IPS-NIHi11 (cell line): ENCODE measurements at regions not wholly inside any gene's neighbourhood (a gene's known extent, or its start where the extent isn't known, plus 50 kb on each side); places are given as distances from the start of the nearest gene placed in this dataset.
A peak's percentile ranks its signal among the peaks of the same experiment; 100 is the strongest.

Experiments used
- DNase-seq: peaks from one replicate; pipeline ENCODE4 v3.0.0; 2012; ENCODE audit warnings: mixed read lengths, low spot score

DNA sequence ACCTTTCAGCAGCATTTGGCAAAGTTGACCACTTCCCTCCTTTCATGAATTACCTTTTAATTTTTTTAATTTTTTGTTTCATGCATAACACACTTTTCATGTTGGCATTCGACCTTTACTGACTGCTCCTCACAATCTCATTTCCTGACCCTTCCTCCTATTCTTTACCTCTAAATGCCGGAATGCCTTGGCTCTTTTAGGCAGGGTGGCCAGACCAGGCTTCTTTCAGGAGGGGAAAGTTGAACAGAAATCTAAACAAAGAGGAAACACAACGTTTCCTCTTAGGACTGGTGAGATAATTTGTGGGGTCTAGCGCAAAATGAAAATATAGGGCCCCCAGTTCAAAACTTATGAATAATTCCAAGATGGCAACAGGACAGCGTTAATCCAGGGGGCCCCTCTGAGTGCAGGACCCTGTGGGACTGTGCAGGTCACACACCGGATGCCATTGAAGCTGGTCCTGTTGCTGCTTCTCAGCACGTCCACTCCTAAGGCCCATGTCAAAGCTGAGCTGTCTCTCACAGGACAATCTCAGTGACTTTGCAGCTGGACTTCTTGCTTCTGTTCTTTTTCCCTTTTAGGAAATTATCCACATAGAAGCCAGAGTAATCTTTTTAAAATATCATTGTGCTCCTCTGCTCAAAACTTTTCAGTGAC is 313.8 kb downstream of the HDGFL1 start:
- no peak for DNase-seq

DNA sequence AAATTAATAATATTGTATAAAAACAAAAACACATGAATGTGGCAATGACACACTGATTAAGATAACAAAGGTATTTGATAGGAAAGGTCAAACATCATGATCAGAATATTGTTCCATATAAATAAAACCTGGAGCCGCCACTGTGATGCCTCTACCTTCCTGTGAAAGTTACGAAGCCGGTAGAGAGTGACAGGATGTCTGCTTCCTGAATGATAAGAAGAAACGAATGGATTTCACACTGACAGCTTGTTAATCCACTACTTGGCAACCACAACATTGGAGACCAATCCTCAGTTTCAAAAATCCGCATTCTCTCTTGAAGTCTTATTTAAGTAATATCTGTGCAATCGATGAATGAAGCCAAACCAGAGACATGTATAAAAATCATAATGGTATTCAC is 315.1 kb downstream of the HDGFL1 start:
- no peak for DNase-seq

DNA sequence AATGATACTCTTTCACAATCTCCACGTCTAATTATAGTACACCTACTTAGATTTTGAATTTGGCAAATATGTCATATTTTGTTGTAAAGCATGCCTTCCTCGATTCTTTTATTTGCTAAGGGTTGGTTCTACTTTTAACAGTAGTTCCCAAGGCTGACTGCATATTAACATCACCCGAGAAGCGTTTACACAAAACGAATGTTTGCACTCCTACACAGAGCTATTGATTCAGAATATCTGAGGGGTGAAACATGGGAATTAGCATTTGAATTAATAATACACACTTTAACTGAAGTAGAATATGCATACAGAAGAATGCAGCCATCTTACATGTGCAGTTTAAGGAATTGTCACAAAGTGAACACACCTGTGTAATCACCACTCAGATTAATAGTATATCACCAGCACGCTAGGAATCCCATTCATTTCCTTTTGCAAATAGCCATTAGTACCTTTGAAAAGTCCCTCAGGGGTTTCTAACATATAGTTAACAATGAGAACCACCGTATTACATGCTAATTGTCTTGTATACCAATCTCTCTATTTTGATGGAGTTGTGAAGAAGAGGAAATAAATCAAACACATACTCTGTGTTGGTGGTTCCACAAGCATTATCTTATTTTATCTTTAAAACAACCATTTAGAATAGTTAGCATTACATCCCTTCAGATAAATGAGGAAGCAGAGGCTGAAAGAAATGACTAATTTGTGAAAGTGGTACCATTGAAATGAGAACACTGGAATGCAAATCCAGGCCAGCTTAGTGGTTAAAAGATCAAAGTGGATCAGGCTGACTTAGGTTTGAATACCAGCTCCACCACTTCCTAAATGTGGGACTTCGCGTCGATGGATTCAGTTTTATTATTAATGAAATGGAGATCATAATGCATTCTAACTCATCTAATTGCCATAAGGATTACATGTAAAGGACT is 317.6 kb downstream of the HDGFL1 start:
- DNase-seq, result no peak

DNA sequence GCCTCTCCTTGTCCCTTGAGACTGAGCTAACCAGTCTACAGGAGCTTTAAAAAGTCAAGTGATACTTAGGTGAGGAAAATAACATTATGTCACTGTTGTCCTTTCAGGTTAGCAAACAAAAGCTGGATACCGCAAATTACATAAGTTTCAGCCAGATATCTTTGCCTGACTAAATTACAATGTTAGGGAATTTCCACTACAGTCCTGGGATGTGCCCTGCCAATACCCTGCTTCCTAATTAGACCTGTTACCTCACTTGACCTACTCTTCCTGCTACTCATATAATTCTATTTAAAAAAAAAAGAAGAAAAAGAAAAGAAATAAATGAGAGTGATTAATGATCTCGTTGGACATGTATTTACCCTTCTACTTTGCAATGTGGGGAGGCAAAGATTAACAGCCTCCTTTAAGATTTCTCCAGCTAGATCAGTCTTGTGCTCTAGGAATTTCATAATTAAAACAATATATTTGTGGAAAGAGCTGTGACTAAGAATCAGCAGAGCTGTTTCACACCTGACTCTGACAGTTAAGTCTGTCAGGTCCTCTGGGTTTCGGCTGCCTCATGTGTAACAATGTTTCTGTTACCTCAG is 318.9 kb downstream of the HDGFL1 start:
- DNase-seq, result no peak

DNA sequence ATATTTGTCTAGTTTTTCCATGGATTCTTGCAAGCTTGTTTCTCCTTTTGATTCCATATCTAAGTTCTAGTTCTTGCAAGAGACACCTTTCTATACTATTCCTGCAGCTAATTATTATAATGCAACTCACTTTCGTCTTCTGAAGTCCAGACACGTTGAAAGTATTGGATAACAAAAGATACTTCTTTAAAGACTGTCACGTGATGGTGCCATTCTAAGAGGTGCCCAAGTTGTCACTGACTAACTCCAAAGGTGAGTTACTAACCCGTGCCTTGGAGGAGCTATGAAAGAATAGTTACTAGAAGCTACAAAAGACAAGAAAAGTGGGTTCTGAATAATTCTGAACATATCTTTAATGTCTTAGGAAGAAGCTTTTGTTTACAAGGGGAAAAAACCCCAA is 322.6 kb downstream of the HDGFL1 start:
- DNase-seq, result no peak

DNA sequence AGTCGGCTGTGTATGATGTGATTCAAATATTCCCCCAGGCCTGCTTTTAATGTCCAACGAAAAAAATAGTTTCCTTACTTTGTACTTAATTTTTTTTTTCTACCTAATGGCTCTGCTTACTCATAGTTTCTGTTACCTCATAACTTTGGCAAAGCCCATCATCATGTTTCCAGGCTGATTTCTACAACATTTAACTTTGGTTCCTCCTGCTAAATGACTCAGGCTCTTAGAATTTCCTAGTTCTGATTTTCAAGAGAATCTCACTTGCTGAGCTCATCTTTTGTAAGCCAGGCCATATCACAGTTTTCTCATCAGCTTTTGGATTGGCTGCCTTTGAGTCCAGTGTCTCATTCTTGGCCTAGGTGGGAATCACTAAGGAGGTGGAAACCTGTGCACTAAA is 323.1 kb downstream of the HDGFL1 start:
- DNase-seq, result no peak

DNA sequence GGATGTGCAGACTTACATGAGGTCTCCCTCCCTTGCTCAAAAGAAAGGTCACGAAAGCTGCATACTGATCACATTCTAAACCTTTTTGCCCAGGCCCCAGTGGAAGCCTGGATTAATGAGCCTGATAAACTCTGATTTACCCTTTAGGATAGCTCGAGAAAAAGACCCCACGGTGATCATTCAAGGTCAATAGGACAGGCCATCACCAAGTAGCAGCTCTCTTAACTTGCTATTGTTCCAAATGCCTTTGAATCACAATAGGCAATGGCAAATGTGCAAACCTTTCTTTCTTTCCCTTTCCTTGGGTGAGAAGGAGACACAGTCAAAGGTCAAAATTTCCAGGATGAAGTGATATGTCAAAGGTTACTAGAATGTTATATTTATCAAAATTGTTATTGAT is 327.3 kb downstream of the HDGFL1 start:
- peak; percentile 17 for DNase-seq

DNA sequence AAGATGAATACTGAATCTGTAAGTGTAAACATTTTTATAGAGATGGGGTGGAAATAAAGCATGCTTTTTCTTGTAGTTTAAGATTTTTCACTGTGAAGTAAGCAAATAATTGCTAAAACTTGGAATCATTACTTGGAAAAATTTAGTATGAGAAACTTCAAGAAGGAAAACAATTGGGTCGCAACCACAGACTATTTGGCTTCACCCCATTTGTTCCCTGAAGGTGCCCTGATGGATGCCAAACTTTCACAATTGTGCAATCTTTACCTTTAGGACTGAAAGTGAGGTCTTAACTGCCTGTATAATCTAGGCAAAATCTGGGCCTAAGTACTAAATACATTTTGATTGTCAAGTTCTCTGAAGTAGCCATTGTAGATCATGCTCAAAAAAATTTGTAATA is 330.1 kb downstream of the HDGFL1 start:
- no peak for DNase-seq

DNA sequence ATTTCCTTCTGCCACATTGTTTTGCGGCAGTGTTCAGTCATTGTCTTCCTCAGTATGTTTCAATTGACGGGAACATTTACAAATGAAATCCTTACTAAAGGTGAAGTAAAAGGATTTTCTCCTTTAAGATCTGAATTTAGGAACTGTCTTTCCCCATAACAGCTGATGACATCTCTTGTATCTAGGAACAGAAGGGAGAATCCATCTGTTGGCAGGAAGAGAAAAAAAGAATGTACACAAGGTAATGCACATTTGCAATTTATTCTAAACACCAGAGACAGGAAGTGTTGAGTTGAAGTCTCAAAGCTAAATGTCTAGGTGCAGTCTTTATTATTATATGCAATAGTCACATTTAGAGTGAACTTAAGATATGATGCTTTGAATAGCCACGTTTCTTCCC is 334.5 kb downstream of the HDGFL1 start:
- no peak for DNase-seq

DNA sequence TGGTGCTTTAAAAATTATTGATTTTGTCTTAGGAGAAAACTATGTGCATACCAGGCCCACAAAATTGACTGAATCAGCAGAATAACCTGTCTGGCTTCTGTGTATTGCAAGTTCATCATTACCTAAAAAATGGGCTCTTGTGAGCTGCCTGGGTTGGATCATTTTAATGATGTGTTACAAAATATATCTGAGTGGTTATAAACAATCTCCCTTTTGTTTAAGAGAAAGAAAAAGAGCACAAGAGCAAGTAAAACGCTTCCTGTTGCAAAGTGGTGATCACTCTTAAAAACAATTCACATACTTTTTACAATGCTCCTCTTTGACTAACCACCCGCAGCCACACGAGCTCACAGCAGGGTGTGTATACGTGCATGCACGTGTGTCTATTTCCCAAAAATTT is 335.1 kb downstream of the HDGFL1 start:
- DNase-seq, result no peak

DNA sequence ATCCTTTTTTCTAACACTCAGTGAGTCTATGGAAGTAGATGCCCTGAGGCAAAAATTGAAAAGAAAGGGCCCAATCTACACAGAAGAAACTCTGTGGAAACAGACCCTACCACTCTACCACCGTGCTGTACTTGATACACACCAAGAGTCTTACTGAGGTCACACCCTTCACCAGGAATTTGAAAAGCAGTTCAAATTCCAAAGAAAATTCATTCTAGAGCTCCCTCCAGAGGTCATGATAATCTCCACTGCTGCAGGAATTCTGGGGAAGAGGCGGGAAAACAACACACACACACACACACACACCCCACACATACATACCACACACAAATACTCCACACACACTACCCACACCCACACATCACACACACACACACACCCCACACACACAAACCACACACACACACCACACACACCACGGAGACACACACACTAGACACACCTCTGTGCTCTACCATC is 336.8 kb downstream of the HDGFL1 start:
- peak; percentile 69 for DNase-seq

DNA sequence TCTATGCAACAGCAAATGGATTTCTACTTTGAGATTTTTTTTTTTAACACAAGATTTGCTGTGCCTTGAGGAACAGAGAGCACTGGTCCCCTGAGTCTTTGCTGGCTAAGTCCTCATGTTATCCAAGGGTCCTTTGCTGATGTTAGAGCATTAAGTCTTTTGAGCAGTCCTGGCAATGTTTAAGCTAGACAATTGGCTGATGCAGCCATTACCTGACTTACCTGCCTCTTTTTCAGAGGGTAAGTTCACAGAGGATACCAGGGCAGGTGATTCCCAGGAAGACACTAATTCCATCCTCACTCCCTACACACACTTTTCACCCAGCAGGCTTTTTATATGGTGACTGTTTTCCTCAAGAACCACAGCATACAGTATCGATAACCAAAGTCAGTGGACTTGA is 337.7 kb downstream of the HDGFL1 start:
- DNase-seq, result no peak

DNA sequence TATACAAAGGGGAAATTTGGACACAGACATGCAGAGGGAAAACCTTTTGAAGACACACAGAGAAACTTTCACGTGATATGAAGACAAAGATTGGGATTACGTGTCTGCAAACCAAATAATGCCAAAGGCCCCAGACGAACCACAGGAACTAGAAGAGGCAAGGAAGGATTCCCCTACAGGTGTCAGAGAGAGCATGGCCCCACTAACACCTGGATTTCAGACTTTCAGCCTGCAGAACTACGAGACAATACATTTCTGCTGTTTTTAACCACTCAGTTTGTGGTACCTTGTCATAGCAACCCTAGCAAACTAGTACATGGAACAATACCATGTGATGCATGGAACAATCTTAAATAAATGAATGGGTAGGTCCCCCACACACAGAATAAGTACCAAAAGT is 341.0 kb downstream of the HDGFL1 start:
- DNase-seq, result no peak

DNA sequence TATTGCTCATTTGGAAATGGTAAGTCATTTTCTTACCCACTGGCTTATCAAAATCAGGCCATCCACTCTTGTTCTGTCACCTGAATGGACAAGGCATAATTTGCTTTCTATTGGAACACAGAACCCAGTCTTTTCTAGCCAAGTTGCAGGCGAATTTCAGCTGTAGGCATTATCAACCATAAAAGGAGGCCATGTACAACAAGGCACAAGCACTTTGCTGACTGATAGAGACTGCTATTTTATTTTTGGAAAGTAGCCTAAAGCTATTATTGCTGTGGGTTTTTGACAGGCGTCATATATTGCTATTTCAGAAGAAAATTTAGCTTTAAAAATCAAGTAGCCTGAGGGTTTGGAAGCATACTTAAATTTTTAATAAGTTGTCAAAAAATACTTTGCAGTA is 344.2 kb downstream of the HDGFL1 start:
- no peak for DNase-seq

DNA sequence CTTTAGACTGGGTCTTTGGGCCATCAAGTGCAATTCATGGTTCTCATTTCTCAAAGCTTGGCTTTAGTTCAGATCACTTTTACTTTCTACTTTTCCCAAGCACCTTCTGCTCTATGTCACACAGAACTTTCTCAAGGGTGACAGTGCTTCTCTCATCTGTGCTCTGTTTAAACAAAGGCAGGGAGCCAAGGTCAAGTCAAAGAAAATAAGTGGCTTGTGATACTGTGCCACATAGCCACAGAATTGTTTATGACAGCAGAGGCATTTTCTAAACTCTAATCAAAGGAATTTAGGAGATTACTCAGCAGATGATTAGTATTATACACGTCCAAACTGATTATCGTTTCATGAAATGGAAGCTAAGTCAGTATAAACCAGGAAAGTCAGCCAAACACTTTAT is 348.0 kb downstream of the HDGFL1 start:
- DNase-seq, result no peak

DNA sequence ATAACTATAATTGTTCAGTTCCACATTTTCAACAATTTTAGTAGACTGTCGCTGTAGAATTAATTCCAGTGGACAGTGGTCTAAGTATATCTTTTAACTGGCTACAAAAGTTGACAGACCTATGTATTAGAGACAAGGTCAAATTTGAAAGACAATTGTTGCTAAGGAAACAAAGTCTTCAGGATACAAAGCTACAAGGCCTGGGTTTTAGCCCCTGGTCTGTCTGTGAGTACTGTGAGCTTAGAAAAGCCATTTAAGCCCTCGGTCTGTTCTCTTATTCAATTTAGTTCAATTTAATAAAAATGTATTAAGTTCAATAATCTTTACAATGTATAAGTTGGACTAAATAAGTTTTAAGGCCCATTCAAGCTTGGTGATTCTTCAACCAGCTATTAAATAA is 352.5 kb downstream of the HDGFL1 start:
- DNase-seq, result peak; percentile 47

DNA sequence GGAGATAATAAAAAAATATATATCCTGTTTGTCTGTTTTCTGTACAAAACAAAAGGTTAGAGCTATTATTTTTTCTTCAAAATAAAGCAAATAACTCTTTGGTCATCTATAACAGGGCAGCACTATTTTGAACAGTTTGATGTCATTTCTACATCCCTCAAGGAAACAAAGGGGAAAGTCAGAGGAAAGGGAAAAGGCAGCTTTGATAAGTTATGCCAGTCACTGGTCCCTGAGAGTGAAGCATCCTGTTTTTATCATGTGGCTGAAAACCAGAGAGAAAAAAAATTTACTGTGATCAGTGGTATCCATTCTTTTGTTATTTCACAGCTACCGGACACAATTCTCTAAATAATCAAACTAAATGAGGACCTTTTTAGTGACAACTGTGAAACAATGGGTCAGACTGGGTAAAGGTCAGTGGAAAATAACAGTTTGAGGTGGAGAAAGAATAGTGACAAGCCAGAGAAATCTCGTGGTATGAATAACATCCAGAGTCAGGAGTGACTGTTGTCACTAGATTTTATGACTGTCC is 356.0 kb downstream of the HDGFL1 start:
- no peak for DNase-seq

DNA sequence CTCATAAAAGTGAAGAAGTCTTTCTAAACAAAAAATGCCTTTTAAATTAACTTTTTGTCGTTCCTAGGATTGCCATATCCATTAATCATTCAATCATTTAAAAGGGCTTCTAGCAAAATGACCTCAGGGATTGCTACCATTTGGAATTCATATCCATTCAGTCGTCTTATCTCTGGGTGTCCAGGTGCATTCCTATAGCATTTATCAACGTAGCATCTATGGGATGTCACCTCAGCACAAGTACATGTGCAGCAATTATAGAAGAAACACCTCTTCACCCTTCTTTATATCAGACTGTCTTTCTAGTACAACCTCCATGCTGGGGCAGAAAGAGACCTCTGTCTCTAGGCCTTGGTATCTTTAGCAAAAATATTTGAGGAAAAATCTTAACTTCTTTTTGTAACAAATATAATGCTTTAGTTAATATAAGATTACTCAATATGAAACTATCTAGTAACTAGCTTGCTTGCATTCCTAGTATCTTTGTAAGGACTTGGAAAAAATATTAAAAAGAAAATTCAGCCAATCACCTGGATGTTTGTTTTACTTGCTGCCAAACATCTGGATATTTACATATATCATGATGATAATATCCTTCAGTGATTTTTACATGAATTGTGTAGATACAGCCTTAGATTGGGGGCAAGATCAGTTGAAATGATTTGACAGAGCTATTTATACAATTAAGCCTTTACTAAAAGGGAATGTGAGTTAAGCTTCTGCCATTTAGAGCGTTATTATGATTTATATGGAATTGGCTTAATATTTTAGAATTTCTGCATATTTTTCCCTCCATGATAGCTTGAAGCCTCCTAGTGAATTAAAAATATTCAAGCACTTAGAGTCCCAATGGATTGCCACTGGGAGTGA is 356.8 kb downstream of the HDGFL1 start:
- DNase-seq, result no peak

DNA sequence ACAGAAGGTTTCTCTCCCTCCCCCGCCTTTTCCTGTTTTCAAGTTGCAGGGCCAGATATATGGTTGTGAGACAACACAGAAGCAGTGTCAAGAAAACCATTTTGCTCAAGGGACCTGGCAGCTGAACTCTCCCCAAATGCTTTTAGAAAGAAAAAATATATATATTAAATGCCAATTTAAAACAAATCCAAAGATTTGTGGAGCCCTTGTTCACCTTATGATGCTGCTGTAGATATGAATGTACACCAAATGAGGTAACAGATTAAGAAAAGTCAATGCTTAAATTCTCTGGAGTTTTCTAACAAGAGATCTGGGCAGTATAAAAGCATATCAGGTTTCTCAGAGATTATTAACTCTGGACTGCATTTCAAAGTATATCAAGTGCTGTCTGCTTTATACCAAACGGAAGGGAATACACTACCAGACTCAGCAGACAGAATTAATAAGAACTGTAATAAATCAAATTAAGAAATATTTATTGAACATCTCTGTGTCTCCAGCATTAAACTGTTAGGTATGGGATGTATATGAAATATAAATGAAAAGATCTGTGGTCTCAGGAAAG is 357.5 kb downstream of the HDGFL1 start:
- DNase-seq, result no peak

DNA sequence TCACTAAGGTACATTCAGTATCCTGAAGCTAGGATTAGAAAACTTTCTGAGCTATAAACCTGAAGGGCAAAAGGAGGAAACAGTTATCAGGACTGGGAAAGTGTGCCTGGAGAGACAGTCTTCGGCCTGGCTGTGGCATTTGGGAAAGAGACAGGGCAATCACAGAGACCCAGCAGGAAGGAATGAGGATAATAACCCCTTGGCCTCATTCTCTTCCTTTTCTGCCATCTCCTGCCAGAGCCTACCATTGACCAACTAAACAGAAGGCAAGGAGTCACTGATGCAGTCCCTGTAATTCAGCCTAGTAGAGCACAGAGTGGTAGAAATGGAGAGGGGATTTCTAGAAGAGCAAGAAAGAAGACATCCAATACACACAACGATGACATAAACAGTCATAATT is 359.4 kb downstream of the HDGFL1 start:
- no peak for DNase-seq

DNA sequence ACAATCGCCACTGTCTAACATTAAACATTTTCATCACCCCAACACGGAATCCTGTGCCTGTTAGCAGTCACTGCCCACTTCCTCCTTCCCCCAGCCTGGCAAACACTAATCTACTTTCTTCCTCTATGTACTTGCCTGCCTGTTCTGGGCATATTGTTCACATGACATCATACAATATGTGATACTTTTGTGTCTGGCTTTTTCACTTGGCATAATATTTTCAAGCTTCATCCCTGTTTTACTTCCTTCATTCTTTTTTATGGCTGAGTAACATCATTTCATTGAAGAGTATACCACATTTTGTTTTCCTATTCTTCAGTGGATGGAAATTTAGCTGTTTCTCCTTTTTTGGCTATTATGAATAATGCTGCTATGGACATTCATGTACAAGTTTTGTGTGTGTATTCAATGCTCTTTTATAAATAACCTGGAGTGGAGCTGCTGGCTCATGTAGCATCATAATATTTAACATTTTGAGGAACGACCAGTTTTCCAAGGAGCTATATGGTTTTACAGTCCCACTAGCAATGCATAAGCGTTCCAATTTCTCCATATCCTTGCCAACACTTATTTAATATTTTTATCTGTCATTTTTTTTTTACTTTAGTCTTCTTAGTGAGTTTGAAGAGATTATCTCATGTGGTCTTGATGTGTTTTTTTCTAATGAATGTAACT is 360.1 kb downstream of the HDGFL1 start:
- DNase-seq, result no peak
